ENCODE measurements at regions not wholly inside any gene's neighbourhood (a gene's known extent, or its start where the extent isn't known, plus 50 kb on each side); places are given as distances from the start of the nearest gene placed in this dataset.

DNA sequence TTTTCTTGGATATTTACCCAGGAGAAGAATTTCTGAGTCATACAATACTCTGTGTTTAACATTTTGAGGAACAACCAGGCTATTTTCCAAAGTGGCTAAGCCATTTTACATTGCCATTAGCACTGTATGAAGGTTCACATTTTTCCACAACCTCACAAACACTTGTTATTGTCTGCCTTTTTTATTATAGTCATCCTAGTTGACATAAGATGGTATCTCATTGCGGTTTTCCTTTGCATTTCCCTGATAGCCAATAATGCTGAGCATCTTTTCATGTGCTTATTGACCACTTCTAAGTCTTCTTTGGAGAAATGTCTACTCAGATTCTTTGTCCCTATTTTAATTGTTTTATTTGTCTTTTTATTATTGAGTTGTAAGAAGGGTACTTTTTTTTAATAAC lies 107.4 kb upstream of the CES5A start:
- no peaks in the 10 kb centered on the region for H3K4me1 ChIP-seq (ENCODE audit: insufficient read depth)
- no peak for DNase-seq (ENCODE audit: extremely low spot score)
- H3K27ac ChIP-seq (ENCODE audit: low read depth): no peak overlapping the region
- no peaks in the 10 kb centered on the region for H3K36me3 ChIP-seq (ENCODE audit: insufficient read depth)
- WGBS: 75% methylated on average over 1 of the region's 1 CpG
- H3K4me3 ChIP-seq (ENCODE audit: low read depth, low read length): no peak overlapping the region

DNA sequence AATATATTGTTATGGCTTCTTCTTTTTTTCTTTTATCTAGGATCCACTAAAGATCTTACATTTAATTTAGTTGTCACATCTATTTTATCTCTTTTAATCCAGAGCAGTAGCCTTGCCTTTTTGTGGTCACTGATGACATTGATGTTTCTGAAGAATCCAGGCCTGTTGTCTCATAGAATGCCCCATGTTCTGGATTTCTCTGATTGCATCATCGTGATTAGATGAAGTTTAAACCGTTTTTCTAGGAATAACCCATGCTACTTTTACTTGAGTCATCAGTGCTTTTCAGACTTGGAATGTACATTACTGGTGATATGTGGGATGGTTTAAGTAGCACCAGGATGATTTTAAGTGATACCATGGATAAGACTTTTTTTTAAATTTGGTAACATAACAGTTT lies 106.4 kb upstream of the CES5A start:
- WGBS: 75% methylated on average over 2 of the region's 2 CpGs
- no peak for DNase-seq (ENCODE audit: extremely low spot score)
- no peak overlapping the region for H3K4me3 ChIP-seq (ENCODE audit: low read depth, low read length)

DNA sequence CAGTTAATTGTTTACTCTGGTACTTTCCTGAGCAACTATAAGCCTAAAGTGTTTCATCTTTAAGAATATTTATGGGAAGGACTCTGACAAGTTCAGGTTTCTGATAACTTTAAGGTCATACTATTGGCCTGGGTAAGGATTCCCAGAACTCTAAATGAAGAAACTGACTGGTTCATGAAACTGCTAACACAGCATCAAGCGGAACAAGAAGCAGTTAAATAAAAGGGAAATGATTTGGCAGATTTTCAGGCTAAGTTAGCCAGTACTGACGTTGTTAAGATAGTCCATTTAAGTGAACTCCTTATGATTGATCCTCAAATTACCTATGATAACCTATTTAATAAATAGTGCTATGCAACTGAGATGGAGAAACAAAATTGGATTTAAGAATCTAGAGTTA lies 101.6 kb upstream of the CES5A start:
- H3K36me3 ChIP-seq (ENCODE audit: insufficient read depth): no peaks in the 10 kb centered on the region
- no peak overlapping the region for H3K27ac ChIP-seq (ENCODE audit: low read depth)
- H3K4me1 ChIP-seq (ENCODE audit: insufficient read depth): no peaks in the 10 kb centered on the region
- H3K4me3 ChIP-seq (ENCODE audit: low read depth, low read length): no peak overlapping the region
- DNase-seq (ENCODE audit: extremely low spot score): no peak
- 44% methylated on average over 2 of the region's 2 CpGs for WGBS

More for the DNA sequence above, 106.4 kb upstream of the CES5A start:
- H3K36me3 ChIP-seq (ENCODE audit: insufficient read depth): no peaks in the 10 kb centered on the region
- H3K4me1 ChIP-seq (ENCODE audit: insufficient read depth): no peaks in the 10 kb centered on the region
- no peak overlapping the region for H3K27ac ChIP-seq (ENCODE audit: low read depth)

DNA sequence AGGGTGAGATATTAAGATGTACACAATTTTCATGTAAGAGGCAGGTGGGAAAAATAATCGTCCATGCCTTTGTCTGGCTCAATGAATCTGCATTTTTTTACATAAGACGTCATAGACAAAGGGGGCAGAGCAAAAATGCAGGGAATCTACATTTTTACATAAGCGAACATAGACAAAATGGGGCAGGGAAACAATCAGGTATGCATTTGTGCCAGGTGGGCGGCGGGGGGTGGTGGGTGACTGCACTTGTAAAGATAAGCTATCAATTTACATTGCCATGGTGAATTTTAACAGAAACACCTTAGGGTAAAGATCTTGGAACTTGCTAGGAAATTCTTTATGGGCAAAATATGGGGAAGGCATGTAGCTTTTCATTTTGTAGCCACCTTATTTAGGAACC lies 96.3 kb upstream of the CES5A start:
- Histone ChIP-seq H3K4me1 (ENCODE audit: insufficient read depth) (no peaks in the 10 kb centered on the region), H3K4me3 (ENCODE audit: low read depth, low read length) (no peak overlapping the region), H3K27ac (ENCODE audit: low read depth) (no peak overlapping the region), H3K36me3 (ENCODE audit: insufficient read depth) (no peaks in the 10 kb centered on the region)
- DNase-seq (ENCODE audit: extremely low spot score): no peak
- 64% methylated on average over 5 of the region's 5 CpGs for WGBS

DNA sequence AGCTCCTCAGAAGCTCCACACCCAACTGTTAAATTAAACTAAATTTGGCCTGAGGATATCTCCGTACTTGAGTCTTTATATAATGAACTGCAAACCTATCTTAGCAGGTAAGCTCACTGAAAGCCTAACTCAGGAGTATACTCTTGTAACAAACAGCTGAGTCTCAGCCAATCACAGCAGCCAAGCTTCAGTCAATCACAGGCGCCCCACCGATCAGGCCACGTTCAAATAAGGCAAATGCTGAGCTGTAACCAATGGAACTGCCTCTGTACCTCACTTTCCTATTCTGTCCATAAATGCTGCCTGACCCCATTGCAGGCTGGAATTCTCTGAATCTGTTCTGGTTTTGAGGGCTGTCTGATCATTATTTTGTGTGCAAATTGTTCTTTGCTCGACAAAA lies 93.0 kb upstream of the CES5A start:
- no peak for DNase-seq (ENCODE audit: extremely low spot score)
- 61% methylated on average over 5 of the region's 5 CpGs for whole genome bisulfite sequencing
- H3K27ac ChIP-seq (ENCODE audit: low read depth): no peak overlapping the region

DNA sequence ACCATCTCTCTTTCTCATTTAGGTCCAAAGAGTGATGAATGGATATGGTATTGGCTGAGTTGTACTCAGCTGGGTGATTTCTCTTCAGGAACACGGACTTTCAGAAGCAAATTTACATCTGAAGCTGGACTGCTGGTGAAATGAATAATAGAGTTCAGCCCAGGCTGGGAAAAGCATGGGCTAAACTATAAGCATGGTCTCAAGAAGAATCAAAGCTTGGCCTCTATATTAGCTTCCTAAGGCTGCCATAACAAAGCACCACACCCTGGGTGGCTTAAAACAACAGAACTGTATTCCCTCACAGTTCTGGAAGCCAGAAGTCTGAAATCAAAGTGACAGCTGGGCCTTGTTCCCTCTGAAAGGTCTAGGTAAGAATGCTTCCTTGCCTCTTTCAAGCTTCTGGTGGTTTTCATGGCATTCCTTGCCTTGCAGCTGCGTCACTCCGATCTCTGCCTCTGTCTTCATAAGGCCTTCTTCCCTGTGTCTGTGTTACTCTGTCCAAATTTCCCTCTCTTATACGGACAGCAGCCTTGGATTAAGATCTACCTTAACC lies 89.8 kb upstream of the CES5A start:
- H3K4me3 ChIP-seq (ENCODE audit: low read depth, low read length): no peak overlapping the region
- WGBS: 68% methylated on average over 4 of the region's 4 CpGs
- no peaks in the 10 kb centered on the region for H3K4me1 ChIP-seq (ENCODE audit: insufficient read depth)
- H3K27ac ChIP-seq (ENCODE audit: low read depth): no peak overlapping the region
- no peaks in the 10 kb centered on the region for H3K36me3 ChIP-seq (ENCODE audit: insufficient read depth)
- no peak for DNase-seq (ENCODE audit: extremely low spot score)

More for the DNA sequence above, 93.0 kb upstream of the CES5A start:
- no peak overlapping the region for H3K4me3 ChIP-seq (ENCODE audit: low read depth, low read length)
- H3K4me1 ChIP-seq (ENCODE audit: insufficient read depth): no peaks in the 10 kb centered on the region
- no peaks in the 10 kb centered on the region for H3K36me3 ChIP-seq (ENCODE audit: insufficient read depth)

DNA sequence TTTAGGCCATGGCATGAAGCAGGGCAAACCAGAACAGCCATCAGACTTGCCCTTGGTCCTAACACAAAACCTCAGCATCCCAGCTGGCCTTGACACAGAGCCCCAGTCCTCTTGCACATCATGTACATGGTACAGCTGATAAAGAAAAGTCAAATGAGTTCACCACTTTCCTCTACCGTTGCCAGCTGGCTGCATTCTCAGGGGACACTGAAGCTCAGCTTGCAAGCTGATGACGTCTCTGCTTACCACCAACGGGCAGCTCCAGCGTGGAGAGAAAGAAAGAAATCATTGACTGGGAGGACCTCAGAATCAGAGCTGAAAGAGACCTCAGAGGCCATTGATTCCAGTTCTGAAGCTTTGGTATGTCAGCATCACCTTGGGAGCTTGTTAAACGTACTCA lies 80.7 kb upstream of the CES5A start:
- Histone ChIP-seq H3K36me3 (ENCODE audit: insufficient read depth) (no peaks in the 10 kb centered on the region), H3K27ac (ENCODE audit: low read depth) (no peak overlapping the region), H3K4me1 (ENCODE audit: insufficient read depth) (no peaks in the 10 kb centered on the region), H3K4me3 (ENCODE audit: low read depth, low read length) (no peak overlapping the region)
- 47% methylated on average over 5 of the region's 5 CpGs for WGBS
- no peak for DNase-seq (ENCODE audit: extremely low spot score)

DNA sequence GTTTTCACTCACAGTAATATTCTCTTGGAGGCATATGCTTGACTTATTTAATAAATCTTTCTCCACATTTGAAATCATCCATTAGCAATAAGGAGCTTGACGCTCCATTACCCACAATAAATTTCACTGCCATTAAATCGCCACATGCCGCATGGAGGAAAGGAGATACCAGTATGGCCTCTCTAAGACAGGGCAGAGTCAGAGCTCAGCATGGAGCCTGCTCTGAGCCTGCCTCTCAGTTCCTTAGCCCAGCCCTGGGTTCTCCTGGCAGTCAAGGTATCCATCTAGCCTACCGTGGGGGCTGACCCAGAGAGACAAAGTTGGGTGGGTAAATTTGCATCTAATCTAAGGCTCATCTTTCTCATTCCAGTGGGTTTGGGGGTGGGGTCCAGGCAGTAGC lies 80.3 kb upstream of the CES5A start:
- 80% methylated on average over 4 of the region's 4 CpGs for WGBS
- no peak for DNase-seq (ENCODE audit: extremely low spot score)
- Histone ChIP-seq H3K27ac (ENCODE audit: low read depth) (no peak overlapping the region), H3K4me3 (ENCODE audit: low read depth, low read length) (no peak overlapping the region), H3K36me3 (ENCODE audit: insufficient read depth) (no peaks in the 10 kb centered on the region), H3K4me1 (ENCODE audit: insufficient read depth) (no peaks in the 10 kb centered on the region)

DNA sequence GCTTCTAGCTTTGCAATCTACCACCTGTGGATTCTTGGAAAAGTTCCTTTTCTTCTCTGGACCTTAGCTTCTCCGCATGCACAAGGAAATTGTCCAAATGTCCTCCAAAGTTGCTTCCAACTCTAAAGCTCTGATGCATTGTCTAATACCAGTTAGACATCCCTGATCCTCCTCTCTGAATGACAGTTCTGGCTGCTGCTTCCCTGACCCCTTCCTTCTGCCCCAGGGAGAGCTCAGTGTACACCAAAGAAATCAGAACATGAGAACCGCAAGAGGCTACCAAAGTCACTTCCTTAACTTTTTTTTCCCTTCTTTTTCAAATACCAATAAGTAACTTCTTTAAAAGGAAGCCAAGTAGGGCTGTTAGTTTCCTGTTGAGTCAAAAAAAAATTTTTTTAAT lies 79.7 kb upstream of the CES5A start:
- Histone ChIP-seq H3K4me3 (ENCODE audit: low read depth, low read length) (no peak overlapping the region), H3K27ac (ENCODE audit: low read depth) (no peak overlapping the region), H3K36me3 (ENCODE audit: insufficient read depth) (no peaks in the 10 kb centered on the region), H3K4me1 (ENCODE audit: insufficient read depth) (no peaks in the 10 kb centered on the region)
- 52% methylated on average over 2 of the region's 2 CpGs for WGBS
- DNase-seq (ENCODE audit: extremely low spot score): no peak

DNA sequence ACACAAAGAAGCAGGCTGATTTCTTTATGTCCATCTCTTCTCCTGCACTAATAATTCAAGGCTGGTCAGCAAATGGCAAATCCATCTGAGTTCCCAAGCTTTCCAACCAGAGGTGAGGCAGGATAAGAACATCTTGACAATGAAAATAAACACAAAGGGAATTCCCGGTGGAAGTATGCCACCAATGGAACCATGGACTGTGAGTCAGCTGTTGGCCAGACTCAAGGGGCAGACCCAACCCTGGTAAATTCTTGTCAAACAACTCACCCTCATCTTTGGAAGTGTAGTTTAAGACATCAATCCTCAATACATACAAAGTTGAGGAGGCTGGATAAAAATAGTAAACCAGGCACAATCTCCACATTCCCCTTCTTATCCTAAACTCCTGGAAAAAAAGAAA lies 74.3 kb upstream of the CES5A start:
- no peak overlapping the region for H3K27ac ChIP-seq (ENCODE audit: low read depth)
- no peak for DNase-seq (ENCODE audit: extremely low spot score)
- H3K36me3 ChIP-seq (ENCODE audit: insufficient read depth): no peaks in the 10 kb centered on the region
- WGBS: 43% methylated on average over 1 of the region's 1 CpG
- H3K4me1 ChIP-seq (ENCODE audit: insufficient read depth): no peaks in the 10 kb centered on the region
- no peak overlapping the region for H3K4me3 ChIP-seq (ENCODE audit: low read depth, low read length)

DNA sequence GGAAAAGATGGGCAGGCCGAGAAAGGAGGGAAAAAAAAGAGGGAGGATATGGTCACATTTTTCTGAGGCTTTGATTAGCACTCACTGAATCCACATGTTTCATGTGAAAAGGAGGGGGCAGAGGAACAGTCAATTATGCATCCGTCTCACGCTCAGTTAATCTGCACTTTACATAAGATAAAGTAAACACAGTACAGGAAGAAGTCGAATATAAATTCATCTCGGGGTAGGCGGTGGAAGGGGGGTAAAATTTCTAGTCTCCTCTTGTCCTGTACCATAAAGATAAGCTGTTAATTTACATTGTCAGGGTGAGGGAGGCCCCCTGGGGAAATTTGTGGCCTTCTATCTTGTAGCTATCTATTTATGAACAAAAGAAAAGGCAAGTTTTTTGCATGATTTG lies 73.1 kb upstream of the CES5A start:
- whole genome bisulfite sequencing: 28% methylated on average over 6 of the region's 6 CpGs

DNA sequence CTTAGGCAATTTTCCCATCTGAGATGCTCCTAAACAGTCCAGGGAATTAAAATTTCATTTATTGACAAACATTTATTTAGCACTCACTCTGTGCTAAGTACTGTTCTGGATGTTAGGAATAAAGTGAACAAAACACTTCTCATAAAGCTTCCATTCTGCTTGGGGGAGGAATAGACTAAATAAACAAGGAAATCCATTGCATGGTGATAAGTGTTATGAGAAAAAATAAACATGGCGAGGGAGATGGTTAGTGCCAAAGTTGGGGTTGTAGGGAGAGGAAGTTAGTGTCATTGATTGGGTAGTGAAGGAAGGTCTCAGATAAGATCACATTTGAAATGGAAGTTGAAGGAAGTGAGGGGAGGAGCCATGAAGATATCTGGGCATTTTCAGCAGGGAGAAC lies 72.2 kb upstream of the CES5A start:
- Histone ChIP-seq H3K36me3 (ENCODE audit: insufficient read depth) (no peaks in the 10 kb centered on the region), H3K27ac (ENCODE audit: low read depth) (no peak overlapping the region), H3K4me1 (ENCODE audit: insufficient read depth) (no peaks in the 10 kb centered on the region), H3K4me3 (ENCODE audit: low read depth, low read length) (no peak overlapping the region)
- 61% methylated on average over 1 of the region's 1 CpG for WGBS
- DNase-seq (ENCODE audit: extremely low spot score): no peak

More for the DNA sequence above, 73.1 kb upstream of the CES5A start:
- no peaks in the 10 kb centered on the region for H3K4me1 ChIP-seq (ENCODE audit: insufficient read depth)
- no peaks in the 10 kb centered on the region for H3K36me3 ChIP-seq (ENCODE audit: insufficient read depth)
- DNase-seq (ENCODE audit: extremely low spot score): no peak
- H3K27ac ChIP-seq (ENCODE audit: low read depth): no peak overlapping the region
- H3K4me3 ChIP-seq (ENCODE audit: low read depth, low read length): no peak overlapping the region

DNA sequence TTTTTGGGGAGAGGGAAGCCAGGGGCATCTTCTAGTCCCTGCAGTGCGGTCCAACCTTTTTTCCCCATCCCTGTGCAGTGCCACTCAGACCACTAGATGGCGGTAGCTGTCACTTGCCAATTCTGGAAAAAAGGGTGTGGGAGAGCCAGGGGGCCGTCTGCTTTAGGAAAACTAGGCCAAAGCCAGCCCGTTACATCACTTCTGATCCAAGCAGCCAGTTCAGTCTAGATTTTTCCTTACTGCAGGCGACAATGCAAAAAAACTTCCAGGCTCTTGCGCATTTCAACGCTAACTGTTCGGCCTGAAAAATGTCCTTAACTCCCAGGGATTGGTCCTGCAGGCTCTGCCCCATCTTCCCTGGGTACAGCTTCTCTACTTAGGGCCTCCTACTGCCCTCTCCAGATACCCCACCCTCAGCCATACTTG lies 69.2 kb upstream of the CES5A start:
- H3K4me3 ChIP-seq (ENCODE audit: low read depth, low read length): no peak overlapping the region
- H3K4me1 ChIP-seq (ENCODE audit: insufficient read depth): no peaks in the 10 kb centered on the region
- no peak overlapping the region for H3K27ac ChIP-seq (ENCODE audit: low read depth)
- 35% methylated on average over 8 of the region's 8 CpGs for WGBS
- H3K36me3 ChIP-seq (ENCODE audit: insufficient read depth): no peaks in the 10 kb centered on the region
- peak; percentile 64 for DNase-seq (ENCODE audit: extremely low spot score)

DNA sequence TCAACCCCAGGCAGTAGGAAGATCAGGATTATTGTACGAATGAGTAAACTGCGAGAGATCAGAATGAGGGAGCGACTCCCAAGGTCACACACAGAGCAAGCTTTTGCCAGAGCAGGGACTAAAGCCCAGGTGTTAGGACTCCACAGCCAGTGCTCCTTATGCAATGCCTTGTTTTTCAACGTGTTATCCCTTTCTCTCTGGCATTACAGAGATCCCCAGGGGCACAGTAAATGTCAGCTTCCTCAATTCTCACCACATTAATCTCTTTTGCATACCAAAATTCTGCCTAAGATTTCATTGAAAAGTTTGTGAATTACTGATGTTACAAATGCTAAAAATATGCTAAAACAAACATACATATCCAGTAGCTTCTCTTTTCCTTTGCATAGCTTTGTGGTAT lies 68.1 kb upstream of the CES5A start:
- 31% methylated on average over 4 of the region's 4 CpGs for WGBS
- no peak for DNase-seq (ENCODE audit: extremely low spot score)

DNA sequence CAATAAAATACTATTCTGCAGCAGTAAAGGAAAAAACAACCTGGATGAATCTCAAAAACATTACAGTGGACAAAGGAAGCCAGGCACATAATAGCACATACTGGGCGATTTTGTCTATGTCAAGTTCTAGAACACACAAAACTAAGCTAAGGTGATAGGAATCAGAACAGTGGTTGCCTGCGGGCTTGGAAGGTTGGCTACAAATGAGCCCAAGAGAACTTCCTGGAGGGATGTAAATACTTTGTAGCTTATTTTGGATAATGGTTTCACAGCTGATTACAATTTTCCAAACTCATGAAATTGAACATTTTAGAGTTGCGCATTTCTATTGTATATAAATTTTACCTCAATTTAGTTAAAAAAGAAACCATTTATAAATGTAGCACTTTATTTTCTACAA lies 67.6 kb upstream of the CES5A start:
- 92% methylated on average over 3 of the region's 3 CpGs for WGBS
- DNase-seq (ENCODE audit: extremely low spot score): no peak
- H3K27ac ChIP-seq (ENCODE audit: low read depth): no peak overlapping the region

More for the DNA sequence above, 68.1 kb upstream of the CES5A start:
- H3K4me1 ChIP-seq (ENCODE audit: insufficient read depth): no peaks in the 10 kb centered on the region
- H3K4me3 ChIP-seq (ENCODE audit: low read depth, low read length): no peak overlapping the region
- H3K27ac ChIP-seq (ENCODE audit: low read depth): no peak overlapping the region
- no peaks in the 10 kb centered on the region for H3K36me3 ChIP-seq (ENCODE audit: insufficient read depth)

More for the DNA sequence above, 67.6 kb upstream of the CES5A start:
- Histone ChIP-seq H3K4me3 (ENCODE audit: low read depth, low read length) (no peak overlapping the region), H3K36me3 (ENCODE audit: insufficient read depth) (no peaks in the 10 kb centered on the region), H3K4me1 (ENCODE audit: insufficient read depth) (no peaks in the 10 kb centered on the region)

Data from urinary bladder (tissue), 3 donors.